Hepatic stellate cell (primary cell): ENCODE measurements at regions not wholly inside any gene's neighbourhood (a gene's known extent, or its start where the extent isn't known, plus 50 kb on each side); places are given as distances from the start of the nearest gene placed in this dataset.
"Not testable (repeated sequence)": the region's sequence is repeated elsewhere in the genome, so short reads cannot be mapped to it uniquely, and the experiment has no call there.

Experiments
- DNase-seq: peaks from one replicate; pipeline ENCODE4 v3.0.0; 2011; ENCODE audit warnings: low spot score

GRCh38 chr2:187206071-187206470, 242.0 kb downstream of the CALCRL start:
- no peak for DNase-seq

DNA sequence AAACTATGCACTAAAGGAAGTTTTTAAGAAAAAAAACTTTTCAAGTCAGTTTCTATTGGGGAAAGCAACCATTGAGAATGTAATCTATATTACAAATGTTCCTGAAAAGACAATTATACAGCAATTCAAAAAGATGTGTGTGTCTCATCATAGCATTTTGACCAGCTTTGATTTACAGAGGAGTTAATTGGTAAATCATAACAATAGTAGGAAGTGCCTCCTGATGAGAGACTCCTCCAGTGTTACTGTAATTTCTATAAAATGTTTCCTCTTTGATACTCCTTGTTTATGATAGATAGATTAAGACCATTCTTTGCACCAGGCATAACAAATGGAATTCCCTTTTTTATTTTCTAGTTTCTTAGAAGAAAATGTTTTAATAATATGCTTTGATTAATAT, 249.9 kb downstream of the CALCRL start:
- no peak for DNase-seq

- DNase-seq, result no peak
Observed at GRCh38 chr2:187194049-187194448, 254.0 kb downstream of the CALCRL start.

DNA sequence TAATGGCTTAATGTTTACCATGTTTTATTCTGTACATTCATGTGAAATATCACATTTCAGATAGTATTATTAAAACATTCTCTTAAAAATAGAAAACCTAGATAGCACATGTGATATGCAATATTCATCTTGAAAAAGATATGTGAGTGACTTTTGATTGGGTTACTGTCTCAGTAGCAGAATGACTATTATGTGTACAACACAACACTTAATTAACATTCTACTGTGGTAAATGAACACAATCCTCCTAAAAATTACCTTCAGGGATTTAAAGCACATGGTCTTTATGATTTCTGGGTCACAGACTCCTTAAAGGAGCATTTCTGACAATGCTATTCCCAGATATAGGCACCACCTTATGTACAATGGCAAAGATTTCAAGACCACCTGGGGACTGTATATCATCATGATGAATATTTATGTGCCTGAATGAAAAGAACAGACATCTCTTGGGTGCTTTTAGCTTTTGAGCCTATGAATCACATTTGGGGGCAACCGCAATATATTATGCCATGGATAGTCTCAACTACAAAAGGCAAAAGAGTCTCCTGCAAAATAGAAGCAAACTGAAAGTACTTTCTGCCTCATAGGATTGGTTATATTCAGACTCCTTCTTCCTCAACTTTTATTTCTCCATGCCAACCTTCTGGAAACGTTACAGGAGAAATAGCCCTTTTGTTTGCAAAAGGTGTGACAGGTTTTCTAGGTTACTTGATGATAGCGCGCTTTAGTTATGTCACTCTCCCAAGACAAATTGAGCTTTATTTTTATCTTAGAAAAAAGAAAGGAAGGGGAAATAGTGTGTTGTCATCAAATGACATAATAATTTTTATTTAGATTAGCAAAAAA, 259.0 kb downstream of the CALCRL start:
- DNase-seq, result no peak

DNA sequence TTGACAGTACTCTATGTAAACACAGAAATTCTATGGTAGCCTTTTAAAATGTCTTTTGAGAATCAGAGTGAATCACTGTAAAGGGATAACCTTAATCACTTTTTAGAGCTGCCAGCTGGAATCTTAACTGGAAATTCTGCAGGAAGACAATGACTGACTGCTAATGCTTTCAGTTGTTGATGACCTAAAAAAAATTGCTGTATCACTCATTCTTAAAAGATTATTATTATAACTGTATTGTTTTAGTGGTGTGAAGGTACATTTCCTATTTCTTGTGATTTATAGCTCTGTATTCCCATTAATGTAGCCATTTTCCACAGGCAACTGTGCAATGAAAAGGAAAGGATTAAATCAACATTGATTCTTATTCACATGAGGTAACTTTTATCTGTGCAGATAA, 260.5 kb downstream of the CALCRL start:
- no peak for DNase-seq

GRCh38 chr2:187180529-187180928, 267.5 kb downstream of the CALCRL start:
- DNase-seq, result no peak

- not testable (repeated sequence) for DNase-seq
Observed at GRCh38 chr2:187178876-187179275, 269.2 kb downstream of the CALCRL start.

- no peak for DNase-seq
Observed at GRCh38 chr2:187177253-187177652, 270.8 kb downstream of the CALCRL start.

GRCh38 chr2:187174582-187174981, 273.5 kb downstream of the CALCRL start:
- DNase-seq, result no peak

DNA sequence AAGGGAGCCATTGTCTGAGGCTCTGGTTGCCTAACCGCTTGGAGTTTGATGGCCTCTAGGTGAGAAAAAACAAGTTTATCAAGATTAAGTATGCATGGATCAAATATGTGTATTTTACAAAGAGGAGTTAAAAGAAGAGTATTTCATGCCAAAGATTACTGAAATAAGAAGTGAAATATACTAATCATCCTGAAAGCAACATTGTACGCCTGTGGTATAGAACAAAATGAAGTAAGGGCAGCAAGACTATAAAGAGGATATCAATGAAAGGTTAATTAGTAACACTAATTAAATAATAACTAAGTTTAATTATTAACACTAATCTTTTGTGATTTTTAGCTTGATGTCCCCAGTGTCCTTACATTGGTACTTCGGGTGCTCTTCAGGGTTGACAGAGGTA, 276.7 kb downstream of the CALCRL start:
- no peak for DNase-seq

- DNase-seq, result no peak
Observed at GRCh38 chr2:187169864-187170263, 278.2 kb downstream of the CALCRL start.

DNA sequence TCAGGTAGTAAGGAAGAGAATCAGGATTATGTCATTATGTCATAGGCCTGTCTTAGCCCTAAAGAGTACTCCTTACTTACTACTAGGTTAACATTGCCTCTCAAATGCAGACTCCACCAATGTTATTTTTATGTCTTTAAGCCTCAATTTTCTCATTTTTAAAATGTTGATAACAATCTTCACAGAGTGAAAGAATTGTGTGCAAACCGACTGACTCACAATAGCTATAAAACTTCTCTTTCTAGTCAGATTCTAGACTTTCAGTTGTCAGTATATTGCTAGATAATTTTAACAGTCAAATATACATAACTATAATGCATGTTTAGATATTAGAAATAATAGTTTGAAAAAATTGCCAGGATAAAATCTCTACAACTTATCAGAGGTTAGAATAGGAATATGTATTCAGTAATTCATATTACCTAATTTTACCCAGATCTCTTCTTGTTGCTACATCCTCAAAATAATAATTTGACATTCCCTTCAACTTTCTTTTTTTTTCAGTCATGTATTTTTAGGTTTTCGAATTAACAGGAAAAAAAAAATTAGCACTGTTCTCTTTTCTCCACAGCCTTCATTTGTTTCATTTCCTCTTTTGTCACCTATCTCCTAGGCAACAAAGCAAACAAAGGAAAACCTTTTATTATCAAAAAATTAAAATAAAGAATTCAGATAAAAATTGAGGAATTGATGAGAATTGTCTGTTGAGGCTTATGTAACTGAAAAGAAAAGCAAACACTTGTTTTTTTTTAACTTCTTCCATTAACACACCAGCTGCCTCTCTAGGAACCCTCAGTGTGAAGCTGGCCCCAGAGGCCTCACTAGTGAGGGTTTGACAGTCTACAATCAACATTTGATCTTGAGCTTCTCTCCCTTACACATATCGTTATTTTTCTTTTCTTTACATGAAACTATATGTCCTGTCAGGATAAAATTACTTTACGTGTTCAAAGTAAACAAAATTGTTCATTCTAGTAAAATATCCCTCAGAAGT, 279.0 kb downstream of the CALCRL start:
- no peak for DNase-seq

- DNase-seq, result no peak
Observed at GRCh38 chr2:187167491-187167890, 280.6 kb downstream of the CALCRL start.

- no peak for DNase-seq
Observed at GRCh38 chr2:187165936-187166610, 282.0 kb downstream of the CALCRL start.

- no peak for DNase-seq
Observed at GRCh38 chr2:187158452-187158851, 289.6 kb downstream of the CALCRL start.

DNA sequence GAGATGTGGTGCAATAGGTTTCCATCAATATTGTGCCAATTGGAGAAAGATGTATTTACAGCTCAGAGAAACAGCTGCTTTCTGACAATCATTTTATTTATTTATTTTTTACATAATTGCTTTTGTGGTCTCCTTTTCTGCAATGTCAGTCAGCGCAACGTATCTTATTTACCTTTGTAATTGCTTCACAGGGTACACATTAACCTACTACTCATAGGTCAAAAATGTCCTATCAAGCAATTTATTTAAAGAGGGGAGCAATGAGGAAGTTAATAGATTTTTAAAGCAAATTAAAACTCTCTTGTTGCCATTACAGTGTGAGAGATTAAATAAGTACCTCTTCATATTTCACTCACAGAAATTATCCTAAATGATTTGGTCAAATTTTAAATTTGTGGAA, 291.0 kb downstream of the CALCRL start:
- no peak for DNase-seq

GRCh38 chr2:187155476-187155875, 292.6 kb downstream of the CALCRL start:
- DNase-seq, result no peak

GRCh38 chr2:187150670-187151069, 297.4 kb downstream of the CALCRL start:
- DNase-seq, result no peak

DNA sequence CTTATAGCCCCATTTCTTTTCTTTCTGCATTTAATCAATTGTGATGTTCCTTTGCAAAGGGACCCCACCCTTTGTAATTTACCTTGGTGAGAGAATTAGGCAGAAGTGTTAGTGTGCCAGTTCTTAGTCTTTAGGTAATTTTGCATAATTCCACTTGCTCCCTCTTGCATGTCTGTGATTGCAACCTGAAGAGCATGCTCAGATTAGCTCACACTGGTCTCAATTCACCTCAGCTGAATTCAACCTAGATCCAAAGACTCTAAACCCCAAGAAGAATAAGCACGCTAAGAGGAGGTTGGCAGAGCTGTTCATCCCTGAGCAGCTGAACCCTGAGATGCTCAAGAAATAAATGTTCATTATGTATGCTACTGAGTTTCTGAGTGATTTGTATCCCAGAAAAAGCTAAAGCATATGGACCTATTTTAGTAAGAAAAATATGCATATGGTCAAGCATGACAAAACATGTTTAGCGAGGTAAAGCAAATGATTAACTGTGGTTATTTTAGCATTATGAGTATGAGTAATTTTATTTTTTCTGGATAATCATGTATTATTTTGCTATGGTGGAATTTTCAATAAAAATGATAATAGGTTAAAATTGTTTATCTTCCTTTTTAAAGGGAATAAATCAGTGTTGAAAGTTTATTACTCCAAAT, 299.2 kb upstream of the ZSWIM2 start:
- no peak for DNase-seq

DNA sequence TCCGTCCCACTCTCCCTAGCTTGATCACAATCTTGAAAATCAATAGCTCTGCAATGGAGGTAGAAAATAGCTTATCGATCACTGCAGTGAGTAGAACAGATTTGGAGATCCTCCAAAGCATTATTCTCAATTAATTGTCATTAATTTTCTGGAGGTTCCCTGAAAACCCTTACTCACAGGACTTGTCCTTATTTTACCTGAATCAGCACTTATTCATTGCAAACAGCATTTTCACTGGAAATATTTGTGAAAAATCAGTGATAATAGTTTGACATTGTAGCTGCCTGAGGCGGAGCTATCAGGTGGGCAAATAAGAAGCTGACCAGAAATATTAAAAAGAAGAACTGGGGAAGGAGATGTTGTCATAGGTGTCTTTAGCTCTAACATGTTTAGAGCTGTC, 294.6 kb upstream of the ZSWIM2 start:
- DNase-seq, result no peak

DNA sequence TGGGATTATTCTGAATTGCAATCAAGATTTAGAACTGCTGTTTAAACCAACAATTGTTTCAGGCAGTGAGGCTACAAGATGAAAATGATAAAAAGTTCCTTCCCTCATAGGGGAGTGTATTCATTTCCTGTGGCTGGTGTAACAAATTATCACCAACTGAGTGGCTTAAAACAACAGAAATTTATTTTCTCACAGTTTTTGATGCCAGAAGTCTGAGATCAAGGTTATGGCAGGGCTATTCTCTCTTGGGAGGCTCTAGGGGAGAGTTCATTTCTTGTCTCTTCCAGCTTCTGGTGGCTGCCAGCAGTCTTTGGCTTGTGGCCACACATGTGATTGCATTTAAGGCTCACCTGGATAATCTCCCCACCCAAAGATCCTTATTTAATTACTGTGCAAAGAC, 290.5 kb upstream of the ZSWIM2 start:
- DNase-seq, result no peak

DNA sequence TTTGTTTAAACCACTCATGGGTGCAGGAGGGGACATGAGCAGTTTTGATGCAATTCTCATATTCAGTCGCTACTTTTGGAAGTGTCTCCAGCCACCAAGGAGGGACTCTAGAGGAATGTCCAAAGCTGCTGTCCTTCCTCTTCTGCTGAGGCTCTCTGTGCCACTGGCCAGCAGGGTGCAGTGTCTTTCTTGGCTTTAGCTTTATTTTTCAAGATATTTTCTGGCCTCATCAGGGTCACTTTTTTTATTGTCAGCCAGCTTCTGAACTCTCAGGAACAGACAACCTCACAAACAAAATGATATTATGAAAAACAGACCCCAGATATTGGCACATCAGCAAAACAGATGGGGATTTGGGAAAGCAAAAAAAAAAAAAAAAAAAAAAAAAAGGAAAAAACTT, 289.3 kb upstream of the ZSWIM2 start:
- DNase-seq, result no peak
